HepG2 (cell line): ENCODE measurements at regions not wholly inside any gene's neighbourhood (a gene's known extent, or its start where the extent isn't known, plus 50 kb on each side); places are given as distances from the start of the nearest gene placed in this dataset.

Experiments used
- ATAC-seq: fragments of 200-7000 bp; cut with Tn5 transposase; 3 replicates; pipeline ENCODE4 v1.9.1; 2020; ENCODE audit warnings: mild to moderate bottlenecking, moderate library complexity
- BruUV-seq: library from RNA; stranded (reverse); fragments of 400-500 nt; replicated peaks from 2 replicates; lab custom pipeline; 2021; lab: Mats Ljungman, UMichigan
- CTCF ChIA-PET: fragments of 300-600 bp; formaldehyde crosslinking; extraction: SDS; loops from one replicate; lab custom pipeline; 2021; ENCODE audit warnings: low total read pairs, inconsistent platforms, low intra/inter-chr PET ratio; lab: Yijun Ruan, JAX
- POLR2A ChIA-PET: fragments of 350-600 bp; sonication (Branson Sonifier 250); formaldehyde crosslinking; loops from one replicate; lab custom pipeline; 2020; ENCODE audit warnings: antibody characterized with exemption, inconsistent platforms; lab: Yijun Ruan, JAX
- DNase-seq: peaks from one replicate; pipeline ENCODE4 v3.0.0-alpha.2; 2015; ENCODE audit warnings: low spot score
- FAIRE-seq: peaks from 3 replicates; lab custom pipeline; 2011; peaks lifted over from hg19 to GRCh38; lab: Jason Lieb, UNC
- H2AFZ ChIP-seq: one replicate; pipeline ENCODE4 v1.6.1; 2011; ENCODE audit warnings: low read length, inconsistent platforms
- H3K27ac ChIP-seq: fragments of 300-600 bp; 3 replicates; pipeline ENCODE4 v1.8.0; 2011; ENCODE audit warnings: mixed run types, mild to moderate bottlenecking, mixed read lengths, low read length, inconsistent platforms; ENCODE audit not compliant: insufficient read depth; ENCODE audit errors: extremely low read length
- H3K27me3 ChIP-seq, 2 experiments: fragments of 200-600 bp in 1 of 2; 2 replicates in 1 of 2; 3 replicates in 1 of 2; pipeline versions ENCODE4 v1.6.0 to v1.8.0; 2011; ENCODE audit warnings: low read length in 2 of 2, mild to moderate bottlenecking in 2 of 2, moderate library complexity in 2 of 2, inconsistent platforms in 1 of 2; ENCODE audit not compliant: insufficient read depth in 2 of 2, control insufficient read depth in 1 of 2
- H3K36me3 ChIP-seq, 2 experiments: fragments of 200-600 bp in 1 of 2; replicated peaks in 1 of 2; 2 replicates in 1 of 2; 3 replicates in 1 of 2; pipeline versions ENCODE4 v1.5.1 to v1.8.0; 2011; ENCODE audit warnings: low read length in 2 of 2, inconsistent platforms in 1 of 2; ENCODE audit not compliant: insufficient read depth in 2 of 2, control insufficient read depth in 1 of 2
- H3K4me1 ChIP-seq: 2 replicates; pipeline ENCODE4 v1.5.1; 2012; ENCODE audit warnings: low read length, inconsistent platforms; ENCODE audit not compliant: insufficient read depth
- H3K4me2 ChIP-seq: 2 replicates; pipeline ENCODE4 v1.6.0; 2011; ENCODE audit warnings: low read depth, low read length, inconsistent platforms
- H3K4me3 ChIP-seq, 3 experiments: fragments of 200-600 bp in 1 of 3; sonication (generic), shearing (Covaris generic) in 1 of 3; replicated peaks in 1 of 3; 2 replicates each; pipeline ENCODE4 v1.5.1; 2011 to 2016; ENCODE audit warnings: low read length in 3 of 3, inconsistent platforms in 2 of 3, low read depth in 2 of 3, mild to moderate bottlenecking in 2 of 3, control low read depth in 1 of 3, mixed read lengths in 1 of 3; ENCODE audit not compliant: insufficient read depth in 1 of 3
- H3K79me2 ChIP-seq: one replicate; pipeline ENCODE4 v1.6.1; 2011; ENCODE audit warnings: low read length, inconsistent platforms; ENCODE audit not compliant: insufficient read depth
- H3K9ac ChIP-seq: 2 replicates; pipeline ENCODE4 v1.6.0; 2011; ENCODE audit warnings: mild to moderate bottlenecking, low read depth, low read length, inconsistent platforms; ENCODE audit not compliant: insufficient read depth
- H3K9me3 ChIP-seq: 2 replicates; pipeline ENCODE4 v1.5.1; 2012; ENCODE audit warnings: mild to moderate bottlenecking, low read length
- H4K20me1 ChIP-seq: 2 replicates; pipeline ENCODE4 v1.6.0; 2011; ENCODE audit warnings: inconsistent platforms, mild to moderate bottlenecking, low read length, moderate library complexity; ENCODE audit not compliant: insufficient read depth
- CREB1 ChIP-seq, 2 experiments: fragments of 450-650 bp in 1 of 2; IDR thresholded peaks; 2 replicates each; pipeline ENCODE4 v1.6.1; 2016 to 2017; ENCODE audit warnings: control low read depth in 1 of 2, mild to moderate bottlenecking in 1 of 2, missing compliant biosample characterization in 1 of 2, missing genetic modification characterization in 1 of 2
- FOXM1 ChIP-seq: sonication (generic); formaldehyde crosslinking; IDR thresholded peaks from 2 replicates; pipeline ENCODE4 v1.5.0; 2020; ENCODE audit warnings: missing genetic modification reagents
- HES4 ChIP-seq: sonication (generic); formaldehyde crosslinking; IDR thresholded peaks from 2 replicates; pipeline ENCODE4 v1.9.0; 2021; ENCODE audit warnings: mild to moderate bottlenecking, missing genetic modification reagents, borderline replicate concordance
- HNRNPH1 ChIP-seq: fragments of 200-400 bp; formaldehyde crosslinking; optimal IDR thresholded peaks from 2 replicates; pipeline ENCODE3; 2017; ENCODE audit warnings: mild to moderate bottlenecking, low read depth, low read length
- MNT ChIP-seq: fragments of 450-650 bp; IDR thresholded peaks from 2 replicates; pipeline ENCODE4 v1.6.1; 2016
- PTBP1 ChIP-seq: fragments of 200-400 bp; formaldehyde crosslinking; IDR thresholded peaks from 2 replicates; pipeline ENCODE4 v1.6.1; 2018; ENCODE audit warnings: low read length, low read depth; ENCODE audit not compliant: poor library complexity, severe bottlenecking
- TEAD3 ChIP-seq: optimal IDR thresholded peaks from 2 replicates; pipeline ENCODE3; 2016; ENCODE audit warnings: borderline replicate concordance
- TGIF2 ChIP-seq: IDR thresholded peaks from 2 replicates; pipeline ENCODE4 v1.6.1; 2016; ENCODE audit warnings: control low read depth, missing compliant biosample characterization
- WGBS: methylation state at CpG from one replicate; pipeline ENCODE4 v1.1.6; 2017; ENCODE audit warnings: low lambda C conversion rate; 5-methylcytosine and 5-hydroxymethylcytosine counted together
- in situ Hi-C: cut with HindIII; loops from 2 replicates; pipeline ENCODE4 v1.10.0; 2017; ENCODE audit warnings: low pct_unique_long_range_greater_than_20kb; ENCODE audit not compliant: extremely low pct_ligation_motif_present
- intact Hi-C: fragments of 100-400 bp; cut with micrococcal nuclease; formaldehyde crosslinking; loops from one replicate; pipeline ENCODE4 v1.10.0; 2022; ENCODE audit not compliant: unreplicated experiment

- TF ChIP-seq TGIF2 (CRISPR knock-in tag), result no peak
- peak; percentile 51 for TF ChIP-seq CREB1 (IDR thresholded peaks at IDR 0.05)
- TF ChIP-seq CREB1 (CRISPR knock-in tag; IDR thresholded peaks at IDR 0.05), result no peak
- TF ChIP-seq PTBP1, result no peak
- TF ChIP-seq FOXM1 (CRISPR knock-in tag), result no peak
- 0 out of 2 replicates have a peak, but pooled peaks have one; percentile 21 for TF ChIP-seq HES4 (CRISPR knock-in tag)
- TF ChIP-seq HNRNPH1, result no peak
- peak; percentile 99 for TF ChIP-seq MNT
- TF ChIP-seq TEAD3, result no peak
- FAIRE-seq (no peak), DNase-seq (no peak), ATAC-seq (no peak)
- no peak overlapping the region for H2AFZ ChIP-seq
- H3K36me3 ChIP-seq, result no peaks in the 10 kb centered on the region
- no peaks in the 10 kb centered on the region for H3K79me2 ChIP-seq
- intact Hi-C loops, result no loop called here
- H3K27ac ChIP-seq, result no peak overlapping the region
- no peak overlapping the region for H3K9ac ChIP-seq
- POLR2A ChIA-PET, result no interaction called here
- 24% methylated on average over 14 of the region's 31 CpGs for WGBS
- H3K4me1 ChIP-seq, result peaks cover 11% of the 10 kb centered on the region
- H4K20me1 ChIP-seq, result no peaks in the 10 kb centered on the region
- no peaks in the 10 kb centered on the region for H3K9me3 ChIP-seq
- no TSS peak for BruUV-seq
- in situ Hi-C loops, result no loop called here
- peaks cover 17 to 68% of the 10 kb centered on the region in 2 experiments; a peak in 4 of 5 replicates for H3K27me3 ChIP-seq
- CTCF ChIA-PET, result no interaction called here
- no peak overlapping the region for H3K4me3 ChIP-seq
- no peak overlapping the region for H3K4me2 ChIP-seq
Observed at GRCh38 chr2:239583879-239584859, 183.3 kb upstream of the HDAC4 start.
